Hypothalamus (tissue), 51 donors: ENCODE measurements at regions not wholly inside any gene's neighbourhood (a gene's known extent, or its start where the extent isn't known, plus 50 kb on each side); places are given as distances from the start of the nearest gene placed in this dataset.

Experiments
- DNase-seq, 51 donors: peaks; one replicate each; lab custom pipeline; 2025; lab: John Stamatoyannopoulos, UW

GRCh38 chr2:120452945-120453634 lies 107.2 kb downstream of the INHBB start:
- no peak for DNase-seq

- DNase-seq, result no peak
Observed at GRCh38 chr2:120453635-120453998, 107.7 kb downstream of the INHBB start.

DNA sequence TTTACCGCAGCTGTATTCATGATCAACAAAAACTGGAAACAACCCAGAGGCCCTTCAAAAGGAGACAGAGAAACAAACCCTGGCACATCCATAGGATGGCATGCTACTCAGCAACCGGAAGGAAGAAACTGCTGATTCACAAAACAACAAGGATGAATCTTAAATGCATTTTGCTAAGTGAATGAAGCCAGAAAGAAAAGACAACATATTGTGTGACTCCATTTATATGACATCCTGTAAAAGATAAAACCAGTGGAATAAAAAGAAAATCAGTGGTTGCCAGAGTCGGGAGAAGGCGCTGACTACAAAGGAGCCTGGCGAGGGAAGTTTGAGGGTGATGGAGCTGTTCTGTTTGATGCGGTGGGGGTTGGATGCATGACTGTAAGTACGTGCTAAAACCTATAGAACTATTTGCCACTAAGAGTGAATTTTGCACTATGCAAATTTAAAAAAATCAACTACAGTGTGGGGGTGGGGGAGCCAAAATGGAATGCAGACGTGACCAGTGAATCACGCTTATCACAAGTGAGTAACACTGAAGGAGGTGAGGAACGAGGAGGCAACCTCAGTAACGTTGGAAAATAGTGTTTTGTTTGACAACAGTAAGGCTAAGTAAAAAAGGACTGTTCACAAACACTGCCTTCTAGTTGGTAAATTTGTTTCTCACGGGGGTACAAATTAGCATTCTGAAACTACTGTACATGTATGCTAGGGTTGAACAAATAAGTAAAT lies 108.9 kb downstream of the INHBB start:
- peak in 1 of 51 donors; percentile 5 for DNase-seq

DNA sequence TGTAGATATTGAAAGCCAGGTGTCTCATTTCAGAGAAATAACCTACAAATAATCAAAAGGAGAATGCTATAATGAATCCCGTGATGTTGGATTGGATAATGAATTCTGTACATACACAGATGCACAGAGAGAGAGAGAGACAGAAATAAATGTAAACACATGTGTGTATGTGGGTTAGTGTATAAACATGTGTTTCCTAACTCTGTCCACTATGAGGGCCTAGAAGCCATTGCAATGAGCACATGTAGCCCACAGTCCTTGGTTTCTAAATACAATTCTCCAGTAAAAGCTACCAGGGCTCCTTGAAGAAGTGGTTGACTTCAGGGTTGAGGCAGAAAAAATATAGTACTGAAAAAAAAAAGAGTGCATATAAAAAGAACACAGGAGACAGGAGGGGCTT lies 109.5 kb downstream of the INHBB start:
- DNase-seq, result no peak

DNA sequence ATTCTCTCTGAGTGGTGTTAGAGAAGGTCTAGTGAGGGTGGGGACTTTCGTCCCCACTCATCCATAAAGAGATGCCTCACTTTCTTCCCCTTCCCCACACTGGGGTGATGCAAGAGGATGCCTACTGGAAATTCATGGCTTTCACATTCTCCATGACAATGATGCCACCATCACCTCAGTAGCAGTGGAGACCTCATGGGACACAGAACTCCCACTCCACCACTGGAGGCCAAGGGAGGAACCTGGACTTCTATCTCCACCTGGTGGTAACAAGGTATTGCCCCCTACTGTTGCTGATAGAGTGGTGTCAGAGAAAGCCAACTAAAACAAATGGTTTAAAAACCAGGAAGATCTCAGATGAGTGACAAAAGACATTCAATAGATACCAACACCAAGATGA lies 110.9 kb downstream of the INHBB start:
- DNase-seq, result no peak

DNA sequence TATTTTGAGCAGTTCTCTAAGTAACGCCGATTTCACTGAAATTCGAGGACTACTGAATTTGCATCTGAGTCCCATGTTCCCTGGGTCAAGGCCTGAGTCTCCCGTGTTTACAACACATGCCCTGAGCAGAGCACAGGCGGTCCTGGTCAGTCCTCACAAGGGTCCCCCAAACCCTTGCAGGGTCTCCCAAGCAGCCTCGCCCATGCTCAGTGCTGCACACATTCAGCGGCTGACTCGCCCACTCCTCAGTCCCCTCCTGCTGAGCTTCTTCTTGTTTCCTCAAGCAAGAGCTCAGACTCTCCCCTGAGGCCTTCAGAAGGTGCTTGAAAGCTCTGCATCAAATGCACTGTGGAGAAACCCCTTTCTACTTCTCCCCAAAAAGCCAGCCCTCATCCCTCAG lies 114.6 kb downstream of the INHBB start:
- DNase-seq, result no peak

DNA sequence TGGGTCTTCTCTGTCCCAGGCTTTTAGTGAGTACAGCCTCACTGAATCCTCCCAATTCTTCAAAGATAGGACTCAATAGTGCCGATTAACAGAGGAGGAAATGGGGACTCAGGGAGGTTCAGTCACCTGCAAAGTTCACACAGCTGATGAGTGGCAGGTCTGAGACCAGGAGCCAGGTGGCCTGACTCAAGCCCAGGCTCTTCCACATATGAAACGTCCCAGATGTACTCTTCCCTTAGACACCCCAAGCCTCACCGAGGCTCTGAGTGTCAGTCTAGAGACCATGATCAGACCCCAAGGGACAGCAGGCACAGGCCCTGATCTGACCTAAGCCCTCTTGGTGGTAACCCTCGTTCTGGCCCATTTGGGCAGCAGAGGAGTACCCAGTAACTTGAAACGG lies 115.2 kb downstream of the INHBB start:
- DNase-seq, result no peak

DNA sequence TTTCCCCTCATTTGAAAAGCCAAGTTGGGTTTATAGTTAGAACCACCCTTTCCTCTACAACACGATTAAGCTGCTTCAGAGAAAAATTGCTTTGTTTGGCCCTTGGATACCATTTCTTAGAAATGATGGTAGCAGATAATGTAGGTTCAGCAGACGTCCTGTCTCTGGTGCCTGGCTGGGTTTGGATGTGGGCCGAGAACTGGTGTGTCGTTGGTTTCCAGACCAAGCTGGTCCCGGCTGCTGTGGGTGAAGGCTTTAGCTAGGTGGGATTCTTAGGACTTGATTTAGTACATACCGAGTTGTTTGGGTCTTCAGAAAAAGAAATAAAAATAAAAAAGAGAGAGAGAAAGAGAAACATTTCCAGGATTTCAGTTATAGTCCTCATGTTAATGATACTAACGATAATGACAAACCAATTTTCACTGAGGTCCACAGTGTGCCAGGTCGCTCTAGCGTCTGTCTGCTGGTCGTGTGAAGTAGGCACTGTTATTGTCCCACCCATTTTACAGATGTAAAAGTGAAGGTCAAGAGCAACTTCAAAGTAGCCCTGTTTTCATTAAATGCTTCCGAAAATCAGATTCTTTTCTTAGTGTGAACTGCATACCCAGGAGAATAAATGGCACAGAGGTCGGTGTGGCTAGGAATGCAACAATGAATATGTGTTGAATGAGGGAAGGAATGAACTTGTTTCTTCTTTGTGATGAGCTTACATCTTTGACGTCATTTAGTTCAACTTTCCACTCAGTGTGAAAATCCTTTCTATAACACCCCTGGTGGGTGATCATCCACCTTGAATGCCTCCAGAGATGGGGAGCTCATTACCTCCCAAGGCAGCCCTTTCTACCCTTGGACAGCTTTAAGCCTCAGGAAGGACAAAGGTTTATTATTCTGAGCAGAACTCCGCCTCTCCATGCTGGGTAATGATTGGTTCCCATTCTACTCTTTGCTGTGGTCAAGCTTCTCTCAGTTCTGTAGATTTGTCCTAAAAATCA lies 115.9 kb downstream of the INHBB start:
- no peak for DNase-seq

DNA sequence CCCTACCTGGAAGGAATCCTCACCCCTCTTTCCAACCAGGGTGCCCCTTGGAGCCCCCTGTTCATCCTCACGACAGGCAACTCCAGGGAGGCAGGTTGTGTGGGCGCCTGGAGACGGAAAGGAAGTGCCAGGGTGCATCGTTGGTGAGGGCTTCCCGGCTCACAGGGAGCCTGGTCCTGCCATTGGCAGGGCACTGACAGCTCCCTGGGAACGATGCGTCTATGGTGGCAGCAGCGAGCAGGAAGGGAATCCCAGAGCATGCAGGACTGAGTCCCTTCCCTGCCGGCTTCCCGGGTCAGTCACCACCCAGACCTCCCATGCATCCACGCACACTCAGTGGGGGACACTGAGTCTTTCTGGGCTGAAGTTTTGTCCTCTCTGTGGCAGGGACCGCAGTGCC lies 117.6 kb downstream of the INHBB start:
- peak in 1 of 51 donors; percentile 11 for DNase-seq

- DNase-seq, result no peak
Observed at GRCh38 chr2:120463996-120464395, 118.1 kb downstream of the INHBB start.

DNA sequence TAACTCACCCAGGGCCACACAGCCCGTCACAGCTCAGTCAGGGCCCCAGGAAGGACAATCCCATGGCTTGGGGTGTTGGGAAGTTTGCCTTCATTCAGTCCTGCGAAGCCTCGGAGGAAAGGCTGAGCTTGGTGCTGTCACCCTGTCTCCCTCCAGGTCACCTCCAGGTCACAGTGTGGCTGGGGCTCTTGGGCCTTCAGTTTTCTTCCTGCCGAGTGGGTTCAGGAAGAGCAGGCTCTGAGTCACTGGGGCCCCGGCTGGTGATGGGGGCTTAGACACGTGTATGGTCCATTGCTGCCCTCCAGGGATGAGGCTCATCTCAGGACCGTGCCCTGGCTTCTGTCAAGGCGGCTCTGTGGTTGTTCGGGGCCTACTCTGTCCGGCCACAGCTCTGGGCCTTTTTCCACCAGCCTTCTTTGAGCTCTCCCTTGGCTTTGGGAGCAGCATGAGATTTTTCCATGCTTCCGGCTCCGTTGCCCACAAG lies 118.6 kb downstream of the INHBB start:
- DNase-seq, result no peak

DNA sequence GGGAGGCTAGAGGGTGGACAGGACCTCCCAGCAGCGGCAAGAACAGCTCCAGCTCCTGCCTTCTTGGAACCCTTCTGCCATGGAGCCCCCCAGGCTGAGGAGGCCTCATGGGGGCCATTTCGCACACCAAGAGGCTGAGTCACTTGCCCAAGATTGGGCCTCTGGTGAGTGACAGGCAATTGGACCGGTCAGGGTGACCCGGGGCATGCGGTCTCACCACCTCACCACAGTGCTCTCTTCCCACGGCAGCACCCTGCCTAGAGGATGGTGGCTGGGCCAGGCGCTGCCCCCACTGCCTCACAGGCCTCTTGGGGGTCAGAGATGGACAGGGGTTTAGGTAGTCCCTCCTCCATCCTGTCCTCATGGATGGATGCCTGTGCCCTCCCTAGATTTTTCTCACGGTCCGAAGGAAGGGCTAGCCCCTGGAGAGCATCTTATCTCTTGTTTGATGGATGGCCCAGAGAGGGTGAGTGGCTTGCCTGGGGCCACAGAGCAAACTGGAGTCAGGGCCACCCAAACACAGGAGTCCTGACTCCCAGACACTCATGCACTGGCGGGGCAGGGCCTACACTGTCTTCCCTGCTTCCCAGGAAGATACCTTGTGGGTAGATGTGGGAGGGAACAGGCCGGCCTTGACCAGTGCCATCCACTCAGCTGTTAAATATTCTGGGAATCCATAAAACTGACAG lies 119.2 kb downstream of the INHBB start:
- DNase-seq, result no peak

DNA sequence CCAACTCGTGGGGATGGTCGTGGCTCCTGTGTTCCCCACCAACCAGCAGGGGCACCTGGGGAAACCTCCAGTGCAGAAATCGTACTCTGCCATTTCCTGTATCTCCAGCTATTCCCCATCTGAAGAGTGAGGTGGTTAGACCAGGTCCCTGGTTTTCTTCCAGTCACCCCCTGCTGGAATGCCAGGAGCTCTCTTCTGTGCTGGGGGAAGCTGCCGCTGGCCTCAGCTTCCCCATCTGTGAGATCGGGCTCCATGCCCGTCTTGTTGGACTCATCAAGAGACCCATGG lies 119.7 kb downstream of the INHBB start:
- no peak for DNase-seq

GRCh38 chr2:120465989-120466703 lies 120.2 kb downstream of the INHBB start:
- no peak for DNase-seq

DNA sequence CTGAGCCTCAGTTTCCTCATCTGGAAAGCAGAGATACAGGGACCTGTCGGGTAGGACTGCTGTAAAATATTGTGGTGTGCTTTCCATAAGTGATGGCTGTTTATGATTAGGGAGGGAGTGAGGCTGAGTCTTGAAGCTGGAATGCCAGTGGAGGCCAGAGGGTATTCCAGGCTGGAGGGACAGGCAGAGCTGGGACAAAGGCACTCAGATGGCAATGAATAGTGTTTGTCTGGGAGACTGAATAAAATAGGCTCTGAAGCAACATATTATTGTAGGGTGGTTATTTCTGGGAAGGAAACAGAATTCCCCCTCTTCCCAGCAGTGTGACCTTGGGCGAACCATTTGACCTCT lies 120.7 kb downstream of the INHBB start:
- no peak for DNase-seq

GRCh38 chr2:120468136-120468535 lies 122.2 kb downstream of the INHBB start:
- no peak for DNase-seq

GRCh38 chr2:120469426-120469825 lies 123.5 kb downstream of the INHBB start:
- no peak for DNase-seq

DNA sequence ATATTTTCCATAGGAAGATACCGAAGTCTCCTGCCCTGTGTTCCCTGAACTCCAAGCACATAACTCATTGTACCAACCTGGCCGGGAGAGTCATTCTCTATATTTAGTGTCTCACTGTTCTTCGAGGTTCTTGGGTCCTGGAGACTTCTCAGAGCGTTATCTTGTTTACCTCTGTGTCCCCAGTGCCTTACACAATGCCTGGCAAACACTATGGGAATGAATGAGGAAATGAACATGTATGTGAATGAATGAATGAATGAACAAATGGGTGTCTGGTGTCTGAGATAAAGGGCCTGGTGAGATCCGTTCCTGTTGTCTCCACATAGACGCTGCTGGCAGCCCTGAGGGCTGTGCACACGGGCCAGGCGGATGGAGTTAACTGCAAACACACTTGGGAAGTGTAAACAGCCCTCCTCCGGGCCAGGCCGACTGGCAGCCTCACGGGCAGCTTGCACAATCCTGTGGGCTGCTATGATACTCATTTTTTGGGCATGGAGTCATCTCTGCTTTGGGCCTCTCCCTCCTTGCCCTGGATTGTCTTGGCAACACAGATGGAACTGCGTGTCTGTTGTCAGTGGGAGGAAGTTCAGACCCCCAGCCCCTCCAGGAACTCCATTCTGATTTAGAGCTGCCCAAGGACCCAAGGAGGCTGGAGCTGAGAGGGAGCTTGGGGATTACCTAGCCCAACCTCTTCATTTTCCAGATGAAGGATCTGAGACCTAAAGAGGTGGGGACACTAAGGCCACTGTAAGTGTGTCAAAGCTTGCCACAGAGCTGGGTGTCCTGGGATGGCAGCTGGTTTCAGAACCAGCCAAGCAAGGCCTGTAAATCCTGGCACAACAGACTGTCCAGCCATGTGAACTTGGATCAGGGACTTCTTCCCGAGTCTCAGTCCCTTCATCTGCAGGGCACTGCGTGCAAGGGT lies 124.4 kb downstream of the INHBB start:
- peak in 8 of 51 donors; percentile 11 to 48 (median 25) for DNase-seq

DNA sequence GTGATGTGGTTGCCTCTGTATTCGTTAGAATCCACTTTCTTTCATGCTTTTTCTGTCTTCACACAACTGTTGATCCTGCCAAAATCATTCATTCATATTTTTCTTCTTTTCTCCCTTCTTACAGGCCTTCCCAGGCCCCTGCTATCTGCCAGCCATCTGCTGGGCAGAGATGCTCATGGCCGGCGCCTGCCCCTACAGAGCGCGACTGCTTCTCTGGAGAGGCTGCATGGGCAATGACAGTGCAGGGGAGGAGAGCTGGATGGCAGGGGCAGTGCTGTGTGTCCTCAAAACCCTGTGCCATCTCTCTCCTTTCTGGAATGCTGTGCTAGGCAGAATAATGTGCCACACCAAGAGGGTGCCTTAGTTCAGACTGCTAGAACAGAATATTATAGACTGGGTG lies 125.2 kb downstream of the INHBB start:
- no peak for DNase-seq
